Astrocyte of the spinal cord (primary cell): ENCODE measurements at regions not wholly inside any gene's neighbourhood (a gene's known extent, or its start where the extent isn't known, plus 50 kb on each side); places are given as distances from the start of the nearest gene placed in this dataset.
"Not testable (repeated sequence)": the region's sequence is repeated elsewhere in the genome, so short reads cannot be mapped to it uniquely, and the experiment has no call there.

Experiments used
- DNase-seq: peaks from one replicate; pipeline ENCODE4 v3.0.0; 2011; ENCODE audit warnings: low read depth, low spot score
- H3K4me3 ChIP-seq: 2 replicates; pipeline ENCODE4 v1.5.1; 2011; ENCODE audit warnings: low read depth, mild to moderate bottlenecking, low read length, moderate library complexity
- in situ Hi-C: cut with HindIII; loops from 2 replicates; pipeline ENCODE4 v1.10.0; 2017; ENCODE audit warnings: low sequenced_read_pairs
- TF ChIP-seq, protein P1 (sequence below): IDR thresholded peaks from 2 replicates; pipeline ENCODE4 v1.5.1; 2012; ENCODE audit warnings: low read depth, mild to moderate bottlenecking, low read length, inconsistent platforms

DNA sequence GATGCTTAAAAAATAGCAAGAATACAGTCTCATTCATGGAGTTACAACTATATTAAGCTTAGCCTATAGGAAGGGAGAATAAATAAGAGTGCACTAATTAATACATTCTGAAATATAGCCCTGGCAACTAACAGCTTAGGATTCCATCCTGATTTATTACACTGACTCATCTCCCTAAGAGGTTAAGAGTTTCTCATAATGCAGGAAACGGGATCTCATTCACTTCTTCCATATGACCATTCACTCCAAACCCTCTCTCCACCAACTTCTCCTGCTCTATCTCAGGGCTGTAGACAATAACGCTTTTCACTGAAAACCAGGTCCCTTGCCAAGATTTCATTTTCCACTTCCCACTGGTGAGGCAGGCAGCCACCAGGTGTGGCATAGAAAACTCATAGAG is 168.5 kb upstream of the PLD5 start:
- no peak for DNase-seq
- in situ Hi-C loops, result no loop called here
- no peak overlapping the region for H3K4me3 ChIP-seq
- TF ChIP-seq, protein P1, sequence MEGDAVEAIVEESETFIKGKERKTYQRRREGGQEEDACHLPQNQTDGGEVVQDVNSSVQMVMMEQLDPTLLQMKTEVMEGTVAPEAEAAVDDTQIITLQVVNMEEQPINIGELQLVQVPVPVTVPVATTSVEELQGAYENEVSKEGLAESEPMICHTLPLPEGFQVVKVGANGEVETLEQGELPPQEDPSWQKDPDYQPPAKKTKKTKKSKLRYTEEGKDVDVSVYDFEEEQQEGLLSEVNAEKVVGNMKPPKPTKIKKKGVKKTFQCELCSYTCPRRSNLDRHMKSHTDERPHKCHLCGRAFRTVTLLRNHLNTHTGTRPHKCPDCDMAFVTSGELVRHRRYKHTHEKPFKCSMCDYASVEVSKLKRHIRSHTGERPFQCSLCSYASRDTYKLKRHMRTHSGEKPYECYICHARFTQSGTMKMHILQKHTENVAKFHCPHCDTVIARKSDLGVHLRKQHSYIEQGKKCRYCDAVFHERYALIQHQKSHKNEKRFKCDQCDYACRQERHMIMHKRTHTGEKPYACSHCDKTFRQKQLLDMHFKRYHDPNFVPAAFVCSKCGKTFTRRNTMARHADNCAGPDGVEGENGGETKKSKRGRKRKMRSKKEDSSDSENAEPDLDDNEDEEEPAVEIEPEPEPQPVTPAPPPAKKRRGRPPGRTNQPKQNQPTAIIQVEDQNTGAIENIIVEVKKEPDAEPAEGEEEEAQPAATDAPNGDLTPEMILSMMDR, result no peak

DNA sequence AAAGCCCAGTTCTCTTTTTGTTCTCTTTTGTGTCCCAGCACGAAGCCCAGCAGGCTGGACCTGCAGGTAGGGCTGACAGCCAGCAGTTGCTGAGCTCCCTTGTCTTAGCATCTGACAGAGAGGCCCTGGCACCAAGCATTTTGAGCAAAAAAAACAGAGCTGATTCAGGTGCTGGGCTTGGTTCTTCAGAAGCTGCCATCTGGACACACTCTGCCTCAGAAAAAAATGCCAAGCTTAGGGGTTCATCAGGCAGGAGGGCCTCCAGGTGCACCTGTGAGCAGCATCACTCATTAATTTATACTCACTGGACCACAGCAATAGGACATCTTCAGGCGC is 167.1 kb upstream of the PLD5 start:
- TF ChIP-seq, protein P1, result no peak
- in situ Hi-C loops, result no loop called here
- no peak overlapping the region for H3K4me3 ChIP-seq
- DNase-seq, result no peak

GRCh38 chr1:242690849-242691609 is 166.5 kb upstream of the PLD5 start:
- no peak for DNase-seq
- in situ Hi-C loops, result no loop called here
- TF ChIP-seq, protein P1, result no peak
- H3K4me3 ChIP-seq, result no peak overlapping the region

DNA sequence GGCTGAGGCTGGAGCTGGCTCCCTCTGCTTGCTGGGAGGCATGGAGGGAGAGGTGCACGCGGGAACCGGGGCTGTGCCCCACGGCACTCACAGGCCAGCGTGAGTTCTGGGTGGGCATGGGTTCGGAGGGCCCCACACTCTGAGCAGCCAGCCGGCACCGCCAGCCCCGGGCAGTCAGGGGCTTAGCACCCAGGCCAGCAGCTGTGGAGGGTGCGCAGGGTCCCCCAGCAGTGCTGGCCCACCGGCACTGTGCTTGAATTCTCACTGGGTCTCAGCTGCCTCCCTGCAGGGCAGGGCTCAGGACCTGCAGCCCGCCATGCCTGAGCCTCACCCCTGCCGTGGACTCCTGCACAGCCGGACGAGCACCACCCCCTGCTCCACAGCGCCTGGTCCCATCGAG is 164.9 kb upstream of the PLD5 start:
- no peak overlapping the region for H3K4me3 ChIP-seq
- DNase-seq, result no peak
- in situ Hi-C loops, result no loop called here
- TF ChIP-seq, protein P1, result no peak

GRCh38 chr1:242674951-242675645 is 150.6 kb upstream of the PLD5 start:
- no peak for DNase-seq
- TF ChIP-seq, protein P1, result no peak
- no peak overlapping the region for H3K4me3 ChIP-seq
- in situ Hi-C loops, result no loop called here

DNA sequence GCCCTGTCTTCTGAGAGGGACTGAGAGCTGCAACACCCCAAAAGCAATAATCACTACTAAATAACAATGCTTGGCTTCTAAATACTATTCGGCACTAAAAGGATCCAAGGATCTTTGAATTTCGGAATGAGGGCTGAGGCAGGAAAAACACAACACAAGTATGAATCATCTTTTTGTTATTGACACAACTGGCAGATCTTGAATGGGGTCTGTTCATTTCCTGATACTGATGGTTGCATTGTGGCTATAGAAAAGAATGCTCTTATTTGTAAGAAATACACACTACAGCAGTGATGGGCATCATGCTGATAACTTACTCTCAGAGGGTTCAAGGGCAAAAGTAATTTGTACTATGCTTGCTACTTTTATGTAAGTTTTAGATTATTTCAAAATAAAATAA is 149.2 kb upstream of the PLD5 start:
- in situ Hi-C loops, result no loop called here

DNA sequence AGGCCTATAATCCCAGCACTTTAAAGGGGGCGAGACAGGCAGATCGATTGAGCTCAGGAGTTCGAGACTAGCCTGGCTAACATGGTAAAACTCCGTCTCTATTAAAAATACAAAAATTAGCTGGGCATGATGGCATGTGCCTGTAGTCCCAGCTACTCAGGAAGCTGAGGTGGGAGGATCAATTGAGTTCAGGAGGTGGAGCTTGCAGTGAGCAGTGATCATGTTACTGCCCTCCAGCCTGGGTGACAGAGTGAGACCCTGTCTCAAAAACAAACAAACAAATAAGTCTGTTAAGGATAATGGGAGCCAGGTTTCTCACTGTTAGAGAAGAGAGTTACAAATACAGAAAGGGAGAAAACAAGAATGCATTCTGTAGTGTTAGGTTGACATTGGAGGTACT is 148.7 kb upstream of the PLD5 start:
- H3K4me3 ChIP-seq, in situ Hi-C loops, DNase-seq: not testable (repeated sequence)

More for the DNA sequence above, 149.2 kb upstream of the PLD5 start:
- TF ChIP-seq, protein P1, result no peak
- DNase-seq, result no peak
- no peak overlapping the region for H3K4me3 ChIP-seq
